IPS-NIHi11 (cell line): ENCODE measurements at regions not wholly inside any gene's neighbourhood (a gene's known extent, or its start where the extent isn't known, plus 50 kb on each side); places are given as distances from the start of the nearest gene placed in this dataset.
A peak's percentile ranks its signal among the peaks of the same experiment; 100 is the strongest.

ENCODE experiments used
- DNase-seq: peaks from one replicate; pipeline ENCODE4 v3.0.0; 2012; ENCODE audit warnings: mixed read lengths, low spot score

DNA sequence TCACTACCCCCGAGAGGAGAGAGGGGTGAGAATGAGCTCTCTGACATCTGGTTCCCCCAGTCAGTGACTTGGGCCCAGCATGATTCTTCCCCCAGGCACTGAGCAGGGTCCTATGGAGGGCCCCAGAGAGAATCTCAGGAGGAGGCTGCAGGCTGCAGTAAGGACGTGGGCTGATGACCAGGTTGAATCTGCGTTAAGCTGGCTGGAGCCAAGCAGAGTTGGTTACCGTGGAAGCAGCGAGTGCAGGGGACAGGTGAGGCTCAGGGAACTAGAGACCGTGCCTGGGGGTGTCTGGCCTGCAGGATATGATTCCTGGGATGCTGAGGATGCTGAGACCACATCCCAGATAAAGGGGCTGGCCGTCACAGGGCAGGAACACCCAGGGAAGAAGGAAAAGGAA lies 314.3 kb upstream of the IRX1 start:
- no peak for DNase-seq

DNA sequence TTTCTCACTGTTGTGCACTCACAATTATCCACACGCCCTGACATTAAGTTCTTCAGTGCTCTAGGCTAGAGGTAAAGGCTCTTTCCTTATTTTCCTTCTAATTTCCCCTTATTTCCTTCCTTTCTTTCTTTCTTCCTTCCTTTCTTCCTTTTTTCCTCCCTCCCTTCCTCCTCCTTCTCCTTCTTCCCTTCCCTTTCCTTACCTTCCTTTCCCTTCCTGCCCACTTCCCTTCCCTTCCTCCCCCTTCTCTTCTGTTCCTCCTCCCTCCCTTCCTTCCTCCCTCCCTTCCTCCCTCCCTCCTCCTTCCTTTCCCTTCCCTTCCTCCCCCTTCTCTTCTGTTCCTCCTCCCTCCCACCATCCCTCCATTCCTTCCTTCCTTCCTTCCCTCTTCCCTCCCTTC lies 317.0 kb upstream of the IRX1 start:
- DNase-seq: no peak

DNA sequence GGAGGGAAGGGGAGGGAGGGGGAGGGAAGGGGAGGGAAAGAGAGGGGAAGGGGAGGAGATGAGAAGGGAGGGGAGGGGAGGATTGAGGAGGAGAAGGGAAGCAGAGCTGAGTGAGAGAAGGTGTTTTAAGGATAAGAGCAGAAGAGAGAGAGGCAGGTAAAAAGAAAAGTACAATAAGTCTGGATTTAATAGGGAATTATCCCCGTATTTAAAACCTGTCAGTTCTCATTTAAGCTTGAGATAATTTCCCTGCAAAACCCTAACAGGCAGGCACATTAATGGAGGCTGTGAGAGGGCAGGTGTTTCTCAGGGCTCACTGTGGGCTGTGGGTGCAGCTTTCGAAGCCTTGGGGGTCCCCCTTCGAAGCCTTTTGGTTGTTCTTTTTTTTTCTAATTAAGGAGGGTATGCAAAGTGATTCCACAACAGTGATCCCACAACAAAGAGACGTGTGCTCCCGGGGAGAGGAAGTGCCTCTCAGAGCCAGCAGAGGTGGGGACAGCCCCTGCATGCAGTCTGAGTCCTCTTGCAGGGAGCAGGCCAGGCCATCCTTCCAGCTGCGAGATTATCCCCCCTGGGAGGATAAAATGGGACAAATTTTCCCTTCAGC lies 317.9 kb upstream of the IRX1 start:
- DNase-seq: peak; percentile 46

DNA sequence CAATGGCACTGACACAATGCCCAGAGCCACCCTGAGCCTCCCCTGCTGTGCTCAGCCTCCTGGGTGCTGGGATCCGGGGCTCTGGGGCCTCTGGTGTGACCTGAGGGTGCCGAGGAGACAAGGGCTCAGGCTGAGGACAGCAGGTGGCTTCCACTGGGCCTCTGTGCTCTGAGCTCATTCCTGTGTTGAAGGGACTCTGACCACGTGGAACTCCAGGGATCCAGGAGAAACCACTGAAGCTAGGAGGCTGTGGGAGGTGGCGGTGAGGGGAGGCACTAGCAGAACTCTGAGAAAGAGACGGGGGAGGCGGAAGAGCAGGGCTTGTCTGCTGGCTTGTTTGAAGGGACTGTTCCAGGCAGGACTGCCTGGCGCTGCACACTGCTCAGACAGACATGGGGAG lies 318.7 kb upstream of the IRX1 start:
- no peak for DNase-seq

DNA sequence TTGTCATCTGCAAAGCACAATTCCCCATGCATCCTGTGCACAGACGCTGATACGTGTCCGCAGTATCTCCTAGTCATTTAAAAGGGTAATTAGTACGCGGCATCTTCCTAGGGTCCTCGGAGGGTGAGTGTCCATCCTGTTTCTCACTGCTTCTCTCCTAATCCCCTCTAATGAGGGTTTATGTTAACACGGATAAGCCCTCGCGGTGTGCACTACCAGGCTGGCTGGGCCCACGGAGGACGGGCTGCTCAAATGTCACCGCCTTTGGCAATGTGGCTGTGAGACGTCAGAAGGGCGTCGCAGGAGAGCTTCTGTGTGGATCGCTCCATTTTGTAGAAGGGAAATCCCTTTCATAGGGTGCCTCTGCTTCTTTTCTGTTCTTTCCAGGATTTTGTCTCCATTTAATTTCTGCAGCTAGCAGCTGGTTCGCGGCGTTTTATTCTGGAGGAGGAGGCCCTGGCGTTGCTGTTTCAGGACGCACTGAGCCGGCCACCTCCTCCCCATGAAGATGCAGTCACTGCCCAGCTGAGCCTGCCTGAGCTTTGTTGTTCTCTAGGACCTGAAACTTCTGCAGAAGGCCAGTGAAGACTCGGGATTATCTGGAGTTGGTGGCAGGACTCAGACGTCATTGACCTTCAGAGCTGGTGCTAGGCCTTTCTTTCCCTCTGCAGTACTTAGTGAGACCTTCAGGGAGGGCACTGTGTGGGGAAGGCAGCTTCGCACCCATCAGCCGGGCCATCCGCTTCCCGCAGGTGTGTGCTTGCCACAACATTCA lies 326.1 kb upstream of the IRX1 start:
- DNase-seq: no peak

DNA sequence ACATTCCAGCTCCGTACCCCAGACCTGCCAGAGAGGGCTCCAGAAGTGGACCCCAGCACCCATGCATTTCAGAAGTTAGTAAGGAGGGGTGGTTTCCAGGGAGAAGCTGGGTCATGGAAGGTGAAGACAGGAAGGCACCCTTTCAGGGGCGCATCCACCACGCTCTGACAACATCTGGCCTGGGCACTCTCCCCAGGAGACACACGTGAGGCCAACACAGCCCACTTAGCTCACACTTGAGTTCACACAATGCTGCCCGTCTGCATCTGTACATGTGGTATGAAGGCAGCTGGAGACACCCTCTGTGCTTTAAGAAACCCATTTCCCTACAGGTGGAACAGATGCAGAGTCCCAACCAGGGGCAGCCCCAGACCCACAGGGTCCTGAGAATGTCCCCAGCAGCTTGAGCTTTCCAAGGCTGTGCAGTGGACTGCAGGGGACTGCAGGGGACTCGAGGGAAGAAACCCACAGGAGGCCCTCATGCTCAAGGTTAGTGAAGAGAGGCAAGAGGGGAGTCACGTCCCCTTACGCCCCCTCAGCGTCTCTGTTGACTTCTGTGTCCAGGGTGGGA lies 326.8 kb upstream of the IRX1 start:
- DNase-seq: no peak

DNA sequence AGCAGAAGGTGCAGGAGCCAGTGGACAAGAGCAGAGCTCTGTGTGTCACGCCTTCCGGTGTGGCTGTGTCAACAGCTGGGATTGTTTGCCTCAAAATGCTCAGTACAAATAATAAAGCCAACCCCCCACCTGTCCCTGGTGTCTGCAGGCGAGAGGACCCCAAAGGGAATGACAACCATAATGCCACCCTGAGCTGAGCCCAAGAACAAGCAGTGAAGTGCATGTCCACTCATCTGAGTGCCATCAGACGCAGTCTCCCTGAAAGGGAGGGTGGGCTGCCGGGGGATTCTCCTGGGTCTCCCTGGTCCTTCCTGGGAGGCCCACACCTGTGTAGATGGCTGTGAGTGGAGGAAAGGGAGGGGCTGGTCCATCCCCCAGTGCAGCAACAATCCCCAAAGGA lies 328.8 kb upstream of the IRX1 start:
- DNase-seq: no peak

DNA sequence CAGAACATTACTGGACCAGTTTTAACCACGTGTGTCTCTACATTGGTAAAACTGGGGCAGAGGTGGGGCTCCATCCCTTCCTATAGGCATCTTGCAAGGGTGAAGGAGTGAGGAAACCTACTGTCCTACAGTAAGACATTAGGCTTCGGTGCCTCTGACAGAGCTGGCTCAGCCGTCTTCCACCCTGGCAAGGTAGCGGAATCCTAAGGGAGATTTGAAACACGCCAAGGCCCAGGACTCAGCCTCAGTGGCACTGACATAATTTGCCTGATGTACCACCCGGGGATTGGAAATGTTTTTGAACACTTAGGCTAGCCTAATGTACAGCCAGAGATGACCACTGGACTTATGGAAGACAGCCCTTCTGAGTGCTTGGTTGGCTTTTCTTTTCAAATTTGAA lies 329.7 kb upstream of the IRX1 start:
- DNase-seq: no peak

DNA sequence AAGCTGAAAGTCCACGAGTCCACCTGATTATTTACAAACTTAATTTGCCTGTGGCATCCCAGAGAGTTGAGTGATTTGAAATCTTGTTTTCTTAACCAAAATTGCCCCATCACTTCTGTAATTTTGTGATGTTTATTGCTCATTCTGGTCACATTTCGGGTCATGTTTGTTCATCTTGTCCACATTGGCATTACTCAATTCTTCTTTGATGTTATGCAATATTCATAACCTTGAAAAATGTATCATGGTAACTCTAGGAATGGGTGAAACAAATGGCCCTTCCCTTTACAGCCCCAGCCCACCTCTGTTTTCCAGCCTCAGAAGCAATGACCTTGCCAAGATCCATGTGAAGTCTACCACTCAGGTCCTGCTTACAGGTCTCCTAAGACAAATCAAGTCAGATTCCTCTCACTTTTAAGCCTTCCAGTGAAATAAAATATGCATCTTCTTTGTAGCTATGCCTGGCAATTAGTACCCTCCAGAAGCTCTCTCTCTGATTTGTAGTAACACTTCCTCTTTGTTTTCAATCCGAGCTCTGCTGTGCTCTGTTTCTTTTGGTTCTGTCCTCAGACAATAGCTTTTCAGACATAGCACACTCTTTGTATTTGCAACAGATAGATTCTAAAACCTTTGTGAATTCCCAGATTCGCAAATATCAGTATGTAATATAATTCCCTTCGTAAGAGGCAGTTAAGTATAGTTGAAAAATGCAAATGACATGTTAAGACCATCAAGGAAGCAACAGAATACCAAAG lies 330.3 kb upstream of the IRX1 start:
- no peak for DNase-seq

DNA sequence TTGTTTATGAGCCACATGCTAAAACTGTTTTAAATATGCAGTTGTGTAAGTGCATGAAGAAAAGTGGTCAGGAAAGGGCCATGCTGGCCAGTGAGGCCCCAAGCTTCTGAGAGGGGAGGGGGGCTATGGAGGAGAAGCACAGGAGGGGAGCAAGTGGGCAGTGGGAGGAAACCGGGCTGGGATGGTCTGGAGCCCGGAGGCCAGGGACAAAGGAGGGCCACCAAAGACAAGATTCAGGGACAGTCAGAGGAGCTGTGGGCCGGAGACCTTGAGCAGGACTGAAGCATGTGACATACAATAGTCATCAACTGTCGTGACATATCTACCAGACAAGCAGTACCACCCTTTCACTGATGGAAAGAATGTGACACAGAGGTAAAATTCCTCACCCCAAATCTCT lies 333.2 kb upstream of the IRX1 start:
- no peak for DNase-seq

DNA sequence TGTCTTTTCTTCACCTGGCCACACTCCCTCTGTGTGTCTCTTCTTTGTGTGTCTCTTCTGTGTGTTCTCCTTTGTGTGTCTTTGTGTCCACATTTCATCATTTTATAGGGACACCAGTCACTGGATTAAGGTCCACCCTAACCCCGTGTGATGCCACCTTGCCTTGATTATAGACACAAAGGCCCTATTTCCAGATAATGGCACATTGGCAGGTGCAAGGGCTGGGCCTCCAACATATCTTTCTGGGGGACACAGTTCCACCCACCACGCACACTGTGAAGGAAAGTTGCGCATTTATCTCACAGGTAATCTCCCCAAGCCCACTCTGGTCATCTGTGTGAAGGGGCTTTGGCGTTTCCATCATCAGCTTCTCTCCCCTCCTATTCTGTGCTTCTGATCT lies 334.6 kb upstream of the IRX1 start:
- no peak for DNase-seq

DNA sequence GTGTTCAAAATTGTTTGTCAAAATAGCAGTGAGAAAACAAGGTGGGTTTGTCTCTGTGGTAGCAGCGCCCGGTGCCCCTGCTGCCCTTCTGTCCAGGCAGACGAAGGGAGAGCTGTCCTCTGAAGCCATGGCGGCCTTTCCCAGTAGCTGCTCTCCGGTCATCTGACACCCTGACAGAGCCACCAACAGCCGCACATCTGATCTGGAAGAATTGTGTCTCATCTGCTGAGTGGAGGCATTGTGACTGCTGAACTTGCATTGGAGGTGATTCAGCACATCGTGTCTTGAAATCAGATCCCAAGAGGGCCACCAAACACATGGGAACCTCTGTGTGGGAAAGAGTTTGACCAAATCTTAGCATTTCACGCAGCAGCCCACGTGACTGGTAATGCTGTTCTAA lies 337.6 kb upstream of the IRX1 start:
- DNase-seq: no peak

DNA sequence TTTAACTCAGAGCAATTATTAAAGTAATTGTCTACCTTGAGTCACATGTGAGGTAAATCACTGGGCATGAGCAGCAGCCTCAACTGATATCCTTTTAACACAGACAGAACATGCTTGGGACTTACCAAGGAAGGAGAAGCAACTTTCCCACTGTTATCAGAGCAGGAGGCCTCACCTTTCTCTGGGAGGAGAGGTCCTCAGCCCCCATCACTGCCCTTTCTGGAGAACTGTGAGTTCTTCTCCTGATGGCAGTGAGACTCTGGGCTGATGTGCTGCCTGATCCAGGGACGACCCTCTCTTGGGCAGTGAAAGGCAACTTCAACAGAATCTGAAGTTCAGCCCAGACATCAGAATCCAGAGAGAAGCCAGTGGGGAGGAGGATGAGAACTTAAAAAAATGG lies 343.4 kb upstream of the IRX1 start:
- DNase-seq: no peak

DNA sequence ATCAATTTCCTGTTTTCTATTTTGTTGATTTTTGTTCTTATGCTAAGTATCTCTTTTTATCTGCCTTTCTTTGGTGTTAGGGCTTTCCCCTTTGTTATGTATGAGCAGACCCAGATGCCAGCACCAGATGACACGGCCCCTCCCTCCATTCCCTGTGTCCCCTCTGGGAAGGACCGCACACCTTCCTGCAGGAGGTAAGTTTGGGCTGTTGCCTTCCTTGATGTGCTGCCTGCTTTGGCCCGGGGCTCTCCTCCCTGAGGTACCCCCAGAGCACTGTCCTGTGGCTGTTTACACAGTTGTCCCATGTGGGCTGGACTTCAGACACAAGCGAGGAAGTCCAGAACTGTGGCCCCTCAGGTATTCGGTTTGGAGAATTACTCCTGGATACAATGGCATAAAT lies 343.8 kb upstream of the IRX1 start:
- DNase-seq: peak; percentile 50

DNA sequence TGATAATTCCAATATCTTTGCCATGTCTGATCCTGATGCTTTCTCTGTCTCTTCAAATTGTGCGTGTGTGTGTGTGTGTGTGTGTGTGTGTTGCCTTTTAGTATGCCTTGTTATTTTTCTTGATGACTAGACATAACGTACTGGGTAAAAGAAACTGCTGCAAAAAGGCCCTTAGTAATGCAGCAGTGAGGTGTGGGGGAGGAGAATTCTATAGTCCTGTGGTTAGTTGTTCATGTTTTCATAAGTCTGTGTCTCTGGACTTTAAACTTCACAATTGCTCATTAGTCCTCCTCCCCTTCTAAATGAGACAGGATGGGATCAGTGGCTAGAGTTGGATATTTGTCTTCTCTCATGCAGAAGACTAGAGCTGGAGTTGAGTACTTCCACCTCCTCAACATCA lies 346.2 kb upstream of the IRX1 start:
- DNase-seq: no peak

DNA sequence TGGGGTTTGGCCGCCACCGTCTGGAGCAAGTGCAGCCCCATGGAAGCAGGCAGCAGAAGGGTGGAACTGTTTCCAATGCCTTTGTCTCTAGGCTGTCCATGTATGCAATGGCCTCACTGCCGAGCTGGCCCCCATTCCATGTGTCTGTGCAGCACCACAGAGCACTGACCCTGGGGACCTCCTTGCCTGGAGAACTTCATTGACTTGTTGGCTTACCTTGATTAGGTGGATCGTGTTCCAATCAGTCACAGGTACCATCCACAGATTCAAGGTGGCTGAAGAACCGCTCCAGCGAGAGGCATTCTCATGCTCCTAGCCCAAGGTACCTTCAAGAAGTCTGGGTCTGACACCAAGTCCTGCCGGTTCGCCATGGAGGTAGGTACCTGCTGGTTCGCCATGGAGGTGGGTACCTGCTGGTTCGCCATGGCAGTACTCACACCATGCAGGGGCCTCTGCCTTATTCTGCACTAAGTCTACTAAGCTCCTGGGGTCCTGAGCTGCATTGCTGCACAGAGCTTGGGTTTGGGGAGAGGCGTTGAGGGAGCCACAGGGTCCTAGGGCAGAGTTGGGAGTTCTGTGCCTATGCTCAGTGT lies 358.3 kb upstream of the IRX1 start:
- no peak for DNase-seq

DNA sequence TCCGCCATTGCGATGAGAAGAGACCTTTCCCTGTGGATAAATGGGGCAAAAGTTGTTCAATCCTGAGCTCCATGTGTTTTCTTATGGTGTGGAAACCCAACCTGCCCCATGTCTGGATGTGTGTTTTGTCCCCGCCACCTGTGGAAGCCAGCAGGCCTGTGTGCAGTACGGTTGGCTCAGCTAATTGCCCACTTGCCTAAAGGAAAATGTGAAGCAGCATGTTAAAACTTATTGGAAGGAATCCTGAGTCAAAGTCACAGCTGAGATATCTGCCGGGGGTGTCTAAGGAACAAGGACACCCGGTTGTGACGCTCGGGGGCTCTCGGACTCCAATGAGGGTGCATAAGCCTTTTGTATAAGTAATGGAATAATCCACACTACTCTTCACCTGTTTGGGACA lies 361.1 kb upstream of the IRX1 start:
- DNase-seq: no peak

DNA sequence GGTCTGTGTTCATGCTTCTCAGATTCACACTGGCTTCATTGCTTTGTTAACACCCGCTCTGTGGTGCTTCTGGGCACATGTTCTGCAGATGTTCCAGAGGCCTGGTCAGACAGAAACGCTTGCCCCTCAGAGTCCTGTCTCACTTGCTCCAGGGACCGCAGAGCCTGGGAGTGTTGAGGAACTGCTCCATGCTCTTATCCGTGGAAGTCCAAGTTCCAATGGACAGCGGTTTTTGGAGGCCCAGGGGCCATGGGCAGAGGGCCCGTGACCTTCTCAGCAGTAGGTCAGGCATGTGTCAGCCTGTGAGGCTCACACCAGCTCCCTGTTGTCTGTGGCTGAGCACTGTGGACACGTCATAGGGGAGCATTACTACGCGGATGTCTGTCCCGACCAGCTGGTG lies 364.7 kb upstream of the IRX1 start:
- DNase-seq: no peak

DNA sequence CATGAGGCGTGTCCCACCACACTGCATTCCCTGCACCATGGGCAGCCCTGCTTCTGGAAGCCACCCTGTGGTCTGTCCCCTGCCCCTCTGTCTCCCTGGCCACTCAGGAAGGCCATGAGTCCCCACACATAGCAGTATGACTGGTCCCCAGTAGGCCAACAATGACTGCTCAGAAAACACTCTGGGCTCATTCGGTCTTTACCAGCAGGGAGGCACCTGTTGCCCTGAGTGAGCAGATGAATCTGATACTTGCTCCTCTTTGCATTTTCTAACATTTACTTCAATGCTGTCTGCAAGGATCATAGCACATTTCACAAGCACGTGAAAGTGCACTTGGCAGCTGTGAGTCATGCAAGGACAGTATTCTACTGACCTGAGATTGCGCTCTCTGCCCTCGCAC lies 365.4 kb upstream of the IRX1 start:
- DNase-seq: no peak

DNA sequence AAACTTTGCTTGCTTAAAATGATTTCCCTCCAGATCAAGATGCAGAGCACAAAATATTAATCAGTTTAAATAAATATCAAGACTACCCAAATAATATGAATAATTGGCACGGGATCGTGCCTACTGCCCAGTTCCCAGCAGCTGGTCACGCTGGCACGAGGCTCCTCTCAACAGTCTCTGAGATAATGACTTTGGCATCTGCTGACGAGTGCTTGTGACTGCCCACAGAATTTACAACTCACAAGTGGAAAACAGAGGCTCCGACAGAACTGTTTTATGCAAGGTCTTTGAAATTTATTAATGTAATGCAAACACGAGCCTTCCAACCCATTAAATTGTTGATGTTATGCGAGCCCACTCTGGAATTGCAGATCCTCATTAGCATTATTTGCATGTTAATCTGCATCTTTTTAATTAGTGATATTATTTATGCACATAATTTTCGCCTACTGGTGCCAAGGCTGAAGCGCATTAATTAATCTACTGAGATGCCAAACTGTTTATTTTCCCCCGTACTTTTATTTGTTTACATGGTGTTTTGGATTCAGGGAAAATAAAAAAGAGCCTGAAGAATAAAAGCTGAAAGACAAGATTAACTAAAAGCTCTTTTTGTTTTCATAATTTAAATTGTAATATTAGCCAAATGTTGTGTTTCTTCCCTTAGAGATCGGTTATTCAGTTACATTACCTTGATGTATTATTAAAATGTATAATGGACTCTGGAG lies 369.3 kb upstream of the IRX1 start:
- DNase-seq: no peak

DNA sequence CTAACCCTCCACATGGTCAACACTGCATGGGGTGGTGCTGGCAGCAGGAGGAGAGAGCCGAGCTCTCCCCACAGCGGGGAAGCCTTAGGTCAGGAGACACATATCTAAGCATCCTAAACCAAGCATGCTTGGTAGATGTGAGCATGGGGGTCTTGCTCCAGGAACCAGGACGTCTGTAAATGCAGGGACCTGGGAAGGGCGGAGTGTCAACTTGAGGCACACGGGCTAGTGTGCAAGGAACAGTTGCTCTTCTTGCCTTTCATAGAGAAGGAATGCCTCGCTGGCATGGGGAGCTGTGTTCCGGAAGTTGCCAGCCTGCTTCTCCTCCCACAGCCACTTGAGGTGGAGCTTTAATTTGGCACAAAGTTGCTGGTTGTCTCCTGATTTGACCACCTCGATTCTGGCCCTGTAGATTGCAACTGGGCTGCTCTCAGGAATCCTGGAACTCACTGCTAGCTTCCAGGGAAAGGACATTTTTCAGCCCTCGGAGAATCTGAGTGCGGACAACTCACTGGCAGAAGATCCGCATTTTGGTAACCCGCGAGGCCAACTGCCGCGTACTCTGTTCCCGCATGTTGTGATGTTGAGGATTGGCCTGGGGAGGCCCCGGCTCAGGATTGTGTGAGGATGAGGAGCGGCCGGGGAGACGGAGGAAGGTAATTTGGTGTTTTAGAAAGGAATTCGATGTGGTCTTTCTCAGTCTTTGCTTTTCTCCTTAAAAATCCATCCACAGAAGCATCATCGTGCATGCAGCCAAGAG lies 370.3 kb upstream of the IRX1 start:
- no peak for DNase-seq
